ENCODE measurements at regions not wholly inside any gene's neighbourhood (a gene's known extent, or its start where the extent isn't known, plus 50 kb on each side); places are given as distances from the start of the nearest gene placed in this dataset.

DNA sequence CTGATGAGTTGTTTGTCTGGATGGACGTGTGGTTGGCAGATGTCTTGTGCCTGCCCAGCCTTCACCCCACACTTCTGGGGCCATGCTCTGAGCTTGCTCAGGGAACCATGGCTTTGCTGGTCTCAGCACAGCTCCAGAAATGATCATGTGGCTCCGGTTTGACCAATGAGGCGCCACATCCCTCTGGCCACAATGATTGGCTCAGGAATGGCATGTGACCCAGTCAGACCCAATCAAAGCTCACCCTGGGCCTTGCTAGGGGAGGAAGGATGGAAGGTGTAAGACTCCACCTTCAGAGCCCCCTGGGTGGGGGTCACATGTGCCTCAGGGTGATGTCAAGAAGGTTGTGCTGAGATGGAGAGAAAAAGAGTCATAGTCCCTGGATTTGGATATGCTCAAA, 281.6 kb upstream of the SULF2 start:
- TF ChIP-seq ZNF274 (IDR thresholded peaks at IDR 0.05; ENCODE audit: insufficient read depth, insufficient read length) = no peak
- no peak for TF ChIP-seq REST (IDR thresholded peaks at IDR 0.05; ENCODE audit: low read depth, low read length)
- TF ChIP-seq SUPT20H (IDR thresholded peaks at IDR 0.05; ENCODE audit: borderline replicate concordance, control insufficient read depth, low read depth, low read length) = no peak
- TF ChIP-seq, protein P1, sequence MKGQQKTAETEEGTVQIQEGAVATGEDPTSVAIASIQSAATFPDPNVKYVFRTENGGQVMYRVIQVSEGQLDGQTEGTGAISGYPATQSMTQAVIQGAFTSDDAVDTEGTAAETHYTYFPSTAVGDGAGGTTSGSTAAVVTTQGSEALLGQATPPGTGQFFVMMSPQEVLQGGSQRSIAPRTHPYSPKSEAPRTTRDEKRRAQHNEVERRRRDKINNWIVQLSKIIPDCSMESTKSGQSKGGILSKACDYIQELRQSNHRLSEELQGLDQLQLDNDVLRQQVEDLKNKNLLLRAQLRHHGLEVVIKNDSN (IDR thresholded peaks at IDR 0.05; ENCODE audit: borderline replicate concordance, extremely low read length, insufficient read depth, low read depth, low read length) = peak; percentile 58
